Nephron progenitor cell (in vitro differentiated cells): ENCODE measurements at regions not wholly inside any gene's neighbourhood (a gene's known extent, or its start where the extent isn't known, plus 50 kb on each side); places are given as distances from the start of the nearest gene placed in this dataset.

Source experiments
- DNase-seq: peaks from one replicate; pipeline ENCODE4 v3.0.0; 2021
- H3K27ac Mint-ChIP-seq: 2 replicates; pipeline ENCODE4 v1.8.0; 2021; ENCODE audit warnings: mild to moderate bottlenecking, moderate library complexity, mixed read lengths
- H3K27me3 Mint-ChIP-seq: 2 replicates; pipeline ENCODE4 v1.8.0; 2021; ENCODE audit warnings: mild to moderate bottlenecking, low read depth, mixed read lengths; ENCODE audit not compliant: poor library complexity
- H3K36me3 Mint-ChIP-seq: 2 replicates; pipeline ENCODE4 v1.8.0; 2021; ENCODE audit warnings: low read depth, mixed read lengths
- H3K4me1 Mint-ChIP-seq: 2 replicates; pipeline ENCODE4 v1.8.0; 2021; ENCODE audit warnings: mixed read lengths
- H3K4me3 Mint-ChIP-seq: 2 replicates; pipeline ENCODE4 v1.8.0; 2021; ENCODE audit warnings: mild to moderate bottlenecking, moderate library complexity, mixed read lengths
- H3K9me3 Mint-ChIP-seq: 2 replicates; pipeline ENCODE4 v1.8.0; 2021; ENCODE audit warnings: mild to moderate bottlenecking, moderate library complexity, mixed read lengths
- TF ChIP-seq, protein P1 (sequence below): fragments of 200-600 bp; sonication (generic); IDR thresholded peaks from 2 replicates; pipeline ENCODE4 v1.5.0; 2021; ENCODE audit warnings: antibody characterized with exemption

DNA sequence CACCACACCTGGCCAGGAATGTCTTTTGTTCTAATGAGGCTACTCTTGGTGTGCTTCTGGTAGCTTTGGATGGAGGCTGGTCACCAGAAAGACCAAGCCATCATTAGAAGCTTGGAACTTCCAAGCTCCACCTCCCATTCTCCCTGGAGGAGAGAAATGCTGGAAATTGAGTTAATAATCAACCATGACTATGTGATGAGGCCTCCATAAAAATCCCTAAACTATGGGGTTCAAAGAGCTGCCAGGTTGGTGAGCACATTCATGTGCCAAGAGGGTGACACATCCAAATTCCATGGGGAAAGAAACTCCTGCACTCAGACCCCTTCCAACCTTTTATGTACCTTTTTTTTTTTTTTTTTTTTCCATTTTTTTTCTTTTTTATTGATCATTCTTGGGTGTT is 105.5 kb upstream of the SPATA31C2 start:
- no peaks in the 10 kb centered on the region for H3K36me3 Mint-ChIP-seq
- peaks cover 21% of the 10 kb centered on the region for H3K9me3 Mint-ChIP-seq
- H3K4me3 Mint-ChIP-seq: no peak overlapping the region
- DNase-seq: no peak
- H3K4me1 Mint-ChIP-seq: peaks cover 5% of the 10 kb centered on the region
- H3K27me3 Mint-ChIP-seq: peaks cover 11% of the 10 kb centered on the region
- TF ChIP-seq, protein P1, sequence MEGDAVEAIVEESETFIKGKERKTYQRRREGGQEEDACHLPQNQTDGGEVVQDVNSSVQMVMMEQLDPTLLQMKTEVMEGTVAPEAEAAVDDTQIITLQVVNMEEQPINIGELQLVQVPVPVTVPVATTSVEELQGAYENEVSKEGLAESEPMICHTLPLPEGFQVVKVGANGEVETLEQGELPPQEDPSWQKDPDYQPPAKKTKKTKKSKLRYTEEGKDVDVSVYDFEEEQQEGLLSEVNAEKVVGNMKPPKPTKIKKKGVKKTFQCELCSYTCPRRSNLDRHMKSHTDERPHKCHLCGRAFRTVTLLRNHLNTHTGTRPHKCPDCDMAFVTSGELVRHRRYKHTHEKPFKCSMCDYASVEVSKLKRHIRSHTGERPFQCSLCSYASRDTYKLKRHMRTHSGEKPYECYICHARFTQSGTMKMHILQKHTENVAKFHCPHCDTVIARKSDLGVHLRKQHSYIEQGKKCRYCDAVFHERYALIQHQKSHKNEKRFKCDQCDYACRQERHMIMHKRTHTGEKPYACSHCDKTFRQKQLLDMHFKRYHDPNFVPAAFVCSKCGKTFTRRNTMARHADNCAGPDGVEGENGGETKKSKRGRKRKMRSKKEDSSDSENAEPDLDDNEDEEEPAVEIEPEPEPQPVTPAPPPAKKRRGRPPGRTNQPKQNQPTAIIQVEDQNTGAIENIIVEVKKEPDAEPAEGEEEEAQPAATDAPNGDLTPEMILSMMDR: no peak
- no peak overlapping the region for H3K27ac Mint-ChIP-seq

DNA sequence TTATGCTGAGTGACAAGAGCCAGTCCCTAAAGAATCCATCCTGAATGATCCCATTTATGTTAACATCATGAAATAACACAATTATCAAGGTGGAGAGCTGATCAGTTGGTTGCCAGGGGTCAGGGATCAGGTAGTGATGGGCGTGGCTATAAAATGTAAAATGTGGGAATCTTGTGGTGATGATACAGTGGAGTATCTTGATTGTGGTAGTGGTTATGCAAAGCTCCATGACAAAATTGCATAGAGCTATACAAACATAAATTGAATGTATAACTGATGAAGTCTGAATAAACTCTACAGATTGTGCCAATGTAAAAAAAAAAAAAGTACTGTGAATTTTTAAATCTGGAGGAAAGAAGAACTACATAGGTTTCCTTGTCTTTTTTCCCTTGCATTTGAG is 104.6 kb upstream of the SPATA31C2 start:
- Mint-ChIP-seq H3K4me3 (no peak overlapping the region), H3K9me3 (peaks cover 14% of the 10 kb centered on the region), H3K36me3 (no peaks in the 10 kb centered on the region), H3K27me3 (peaks cover 11% of the 10 kb centered on the region), H3K27ac (no peak overlapping the region), H3K4me1 (peaks cover 5% of the 10 kb centered on the region)
- DNase-seq: no peak
- TF ChIP-seq, protein P1: no peak

DNA sequence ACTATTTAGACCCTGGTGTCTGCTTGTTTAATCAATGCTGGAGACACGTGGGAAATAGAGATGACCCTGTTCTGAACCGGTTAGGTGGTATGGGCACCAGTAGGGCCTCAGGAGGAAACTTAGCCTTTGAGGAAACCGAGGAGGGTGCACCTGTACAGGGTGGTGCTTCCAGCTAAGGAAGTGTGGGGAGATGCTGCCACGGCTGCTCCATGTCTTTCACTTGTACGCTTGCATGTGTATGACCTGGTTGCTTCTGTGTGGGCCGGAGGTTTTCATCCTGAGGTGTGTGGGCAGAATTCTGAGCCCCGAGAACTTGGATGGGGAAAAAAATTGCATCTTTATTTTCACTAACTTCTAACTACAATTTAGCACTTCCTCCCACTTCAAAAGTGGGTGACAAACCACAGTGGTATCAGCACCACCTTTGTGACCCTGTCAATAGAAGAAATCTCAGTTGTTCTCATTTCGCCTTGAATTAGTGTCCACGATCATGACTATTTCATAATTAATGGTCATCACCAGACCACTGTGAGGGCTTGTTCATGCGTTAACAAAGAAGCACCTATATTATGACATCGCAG is 99.8 kb upstream of the SPATA31C2 start:
- peaks cover 2% of the 10 kb centered on the region for H3K27me3 Mint-ChIP-seq
- H3K4me1 Mint-ChIP-seq: peaks cover 47% of the 10 kb centered on the region
- no peak overlapping the region for H3K4me3 Mint-ChIP-seq
- H3K36me3 Mint-ChIP-seq: no peaks in the 10 kb centered on the region
- peaks cover 7% of the 10 kb centered on the region for H3K9me3 Mint-ChIP-seq
- DNase-seq: no peak
- H3K27ac Mint-ChIP-seq: no peak overlapping the region
- TF ChIP-seq, protein P1: no peak

DNA sequence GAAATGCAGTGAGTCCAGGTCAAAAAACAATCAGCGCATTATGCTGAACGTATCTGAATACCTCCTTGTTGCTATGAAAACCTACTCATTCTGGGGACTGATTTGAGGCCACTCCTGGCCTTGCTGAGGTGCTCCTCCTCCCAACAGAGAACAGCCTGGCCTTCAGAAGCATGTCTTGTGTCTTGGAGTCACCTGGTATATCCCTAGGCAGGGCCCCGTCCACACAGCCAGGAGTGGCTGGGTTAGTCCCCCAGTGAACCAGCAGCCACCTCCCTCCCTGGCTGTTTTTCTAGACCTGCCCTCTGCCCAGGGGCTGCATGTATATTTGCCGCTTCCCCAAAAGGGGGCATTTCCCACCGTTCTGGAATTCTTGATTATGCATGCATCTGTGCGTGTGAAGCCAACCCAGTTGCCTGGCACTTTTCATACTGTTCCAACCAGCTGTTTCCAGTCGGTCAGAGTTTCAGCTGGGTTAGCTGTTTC is 99.2 kb upstream of the SPATA31C2 start:
- Mint-ChIP-seq H3K27ac (no peak overlapping the region), H3K4me3 (no peak overlapping the region), H3K27me3 (peaks cover 3% of the 10 kb centered on the region), H3K4me1 (peaks cover 52% of the 10 kb centered on the region), H3K9me3 (peaks cover 2% of the 10 kb centered on the region), H3K36me3 (no peaks in the 10 kb centered on the region)
- TF ChIP-seq, protein P1: no peak
- no peak for DNase-seq

DNA sequence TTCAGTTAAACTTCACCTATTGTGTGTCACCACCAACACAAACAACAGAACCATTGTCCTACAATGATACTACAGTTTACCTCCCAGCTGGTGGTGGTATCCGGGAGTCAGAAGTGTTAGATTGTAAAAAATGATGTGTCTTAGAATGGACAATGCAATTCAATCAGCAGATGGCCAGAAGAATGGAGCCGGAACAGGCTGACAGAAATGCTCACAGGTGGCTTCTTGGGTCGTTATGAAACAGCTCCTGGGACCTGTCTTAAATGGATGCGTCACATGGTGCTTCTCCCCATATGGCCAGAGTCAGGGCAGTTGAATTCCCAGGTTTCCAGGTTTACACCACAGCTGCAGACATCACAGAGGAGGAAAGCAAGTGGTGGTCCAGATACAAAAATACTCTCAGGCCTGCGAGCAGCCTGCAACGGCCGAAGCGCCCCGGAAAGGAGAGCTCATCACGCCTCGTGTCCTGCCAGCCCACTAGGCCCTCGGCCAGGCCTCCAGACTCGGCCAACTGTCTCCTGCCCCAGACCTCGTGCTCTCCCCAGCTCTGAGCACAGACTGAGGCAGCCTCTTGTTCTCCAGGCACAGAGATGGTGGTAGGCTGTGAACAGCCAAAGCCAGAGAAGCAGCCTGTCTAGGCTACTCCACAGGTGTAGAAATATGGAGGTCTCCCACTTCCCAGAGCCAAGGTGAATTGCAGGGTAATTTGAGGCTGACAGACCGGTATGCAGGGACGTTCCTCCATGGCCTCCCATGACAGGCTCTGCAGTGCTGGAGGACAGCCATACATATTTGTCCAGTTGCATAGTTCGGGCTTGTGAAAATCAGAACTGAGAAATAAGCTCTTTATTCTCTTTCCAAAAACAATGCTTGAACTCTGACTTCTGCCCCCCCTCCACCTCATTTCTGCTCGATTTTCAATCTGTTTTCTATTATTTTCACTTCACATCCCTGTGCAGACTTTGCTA is 98.5 kb upstream of the SPATA31C2 start:
- Mint-ChIP-seq H3K27ac (no peak overlapping the region), H3K27me3 (peaks cover 5% of the 10 kb centered on the region), H3K36me3 (no peaks in the 10 kb centered on the region), H3K4me1 (peaks cover 55% of the 10 kb centered on the region), H3K9me3 (peaks cover 9% of the 10 kb centered on the region), H3K4me3 (no peak overlapping the region)
- TF ChIP-seq, protein P1: no peak
- no peak for DNase-seq
